LNCaP clone FGC (cell line): ENCODE measurements at regions not wholly inside any gene's neighbourhood (a gene's known extent, or its start where the extent isn't known, plus 50 kb on each side); places are given as distances from the start of the nearest gene placed in this dataset.
A peak's percentile ranks its signal among the peaks of the same experiment; 100 is the strongest.

Source experiments
- DNase-seq: peaks from one replicate; pipeline ENCODE4 v3.0.0-alpha.2; 2011; ENCODE audit warnings: low read depth
- H3K4me3 ChIP-seq: 2 replicates; pipeline ENCODE4 v1.5.1; 2011; ENCODE audit warnings: mild to moderate bottlenecking, low read depth, low read length, control low read depth
- CTCF ChIP-seq: IDR thresholded peaks from 2 replicates; pipeline ENCODE4 v1.5.1; 2012; ENCODE audit warnings: mild to moderate bottlenecking; ENCODE audit not compliant: control insufficient read depth, insufficient read depth; ENCODE audit errors: extremely low read depth

GRCh38 chr4:67229148-67229547 is 316.2 kb downstream of the CENPC start:
- no peak overlapping the region for H3K4me3 ChIP-seq
- no peak for TF ChIP-seq CTCF

GRCh38 chr4:67220861-67221260 is 324.4 kb downstream of the CENPC start:
- no peak for TF ChIP-seq CTCF
- DNase-seq = no peak

More at GRCh38 chr4:67229148-67229547, 316.2 kb downstream of the CENPC start:
- no peak for DNase-seq

GRCh38 chr4:67218883-67219282 is 326.4 kb downstream of the CENPC start:
- no peak overlapping the region for H3K4me3 ChIP-seq
- DNase-seq = no peak
- TF ChIP-seq CTCF = no peak

More at GRCh38 chr4:67220861-67221260, 324.4 kb downstream of the CENPC start:
- H3K4me3 ChIP-seq = no peak overlapping the region

GRCh38 chr4:67207941-67208441 is 337.3 kb downstream of the CENPC start:
- TF ChIP-seq CTCF = no peak
- no peak overlapping the region for H3K4me3 ChIP-seq
- DNase-seq = no peak

GRCh38 chr4:67204441-67204840 is 340.9 kb downstream of the CENPC start:
- no peak for TF ChIP-seq CTCF
- no peak for DNase-seq

GRCh38 chr4:67201334-67201733 is 344.0 kb downstream of the CENPC start:
- DNase-seq = no peak
- H3K4me3 ChIP-seq = no peak overlapping the region
- TF ChIP-seq CTCF = no peak

More at GRCh38 chr4:67204441-67204840, 340.9 kb downstream of the CENPC start:
- no peak overlapping the region for H3K4me3 ChIP-seq

- no peak overlapping the region for H3K4me3 ChIP-seq
- peak; percentile 58 for DNase-seq
- TF ChIP-seq CTCF = peak; percentile 72
These were observed 346.6 kb downstream of the CENPC start for GRCh38 chr4:67198727-67199126.
